Right ventricle myocardium superior (tissue), 1 donor: ENCODE measurements at regions not wholly inside any gene's neighbourhood (a gene's known extent, or its start where the extent isn't known, plus 50 kb on each side); places are given as distances from the start of the nearest gene placed in this dataset.
"Not testable (repeated sequence)": the region's sequence is repeated elsewhere in the genome, so short reads cannot be mapped to it uniquely, and the experiment has no call there.

Experiments
- ATAC-seq: fragments of 200-7000 bp; cut with Tn5 transposase; one replicate; pipeline ENCODE4 v1.9.1; 2020; ENCODE audit warnings: mild to moderate bottlenecking; ENCODE audit not compliant: poor library complexity
- DNase-seq: peaks from one replicate; pipeline ENCODE4 v3.0.0-alpha.2; 2020
- intact Hi-C: fragments of 100-400 bp; cut with DNase I; formaldehyde crosslinking; loops from one replicate; pipeline ENCODE4 v1.11.2; 2022
- donor health status: DM: no; HTN: yes; CAD: no; lungs with severe emphysema.

DNA sequence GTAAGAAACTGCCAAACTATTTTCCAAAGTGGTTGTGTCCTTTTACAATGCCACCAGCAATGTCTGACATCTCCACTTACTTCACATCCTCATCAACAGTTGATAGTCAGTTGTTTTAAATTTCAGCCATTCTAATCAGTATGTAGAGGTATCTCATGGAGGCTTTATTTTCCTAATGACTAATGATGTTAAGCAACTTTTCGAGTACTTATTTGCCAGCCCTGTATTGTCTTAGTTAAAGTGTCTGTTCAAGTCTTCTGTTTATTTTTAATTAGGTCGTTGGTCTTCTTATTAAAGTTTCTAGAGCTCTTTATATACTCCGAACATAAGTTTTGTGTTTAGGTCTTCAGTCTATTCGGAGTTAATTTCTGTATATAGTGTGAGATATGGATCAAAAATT is 54.9 kb upstream of the NBPF12 start:
- ATAC-seq, DNase-seq, intact Hi-C loops: not testable (repeated sequence)

DNA sequence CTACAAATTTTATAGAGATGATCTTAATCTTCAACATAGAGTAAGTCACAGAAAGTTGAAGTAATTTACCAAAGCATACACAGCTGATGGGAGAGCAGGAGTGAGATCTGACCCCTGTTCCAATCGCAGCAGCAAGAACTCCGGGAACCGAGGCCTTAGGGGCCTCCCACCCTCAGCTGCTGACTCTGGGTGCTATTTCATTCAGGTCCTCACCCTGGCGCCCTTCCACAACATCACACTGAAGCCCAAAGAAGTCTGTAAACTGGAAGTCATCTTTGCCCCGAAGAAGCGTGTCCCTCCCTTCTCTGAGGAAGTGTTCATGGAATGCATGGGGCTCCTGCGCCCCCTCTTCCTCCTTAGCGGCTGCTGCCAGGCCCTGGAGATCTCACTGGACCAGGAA is 57.0 kb upstream of the NBPF12 start:
- DNase-seq, ATAC-seq, intact Hi-C loops: not testable (repeated sequence)

DNA sequence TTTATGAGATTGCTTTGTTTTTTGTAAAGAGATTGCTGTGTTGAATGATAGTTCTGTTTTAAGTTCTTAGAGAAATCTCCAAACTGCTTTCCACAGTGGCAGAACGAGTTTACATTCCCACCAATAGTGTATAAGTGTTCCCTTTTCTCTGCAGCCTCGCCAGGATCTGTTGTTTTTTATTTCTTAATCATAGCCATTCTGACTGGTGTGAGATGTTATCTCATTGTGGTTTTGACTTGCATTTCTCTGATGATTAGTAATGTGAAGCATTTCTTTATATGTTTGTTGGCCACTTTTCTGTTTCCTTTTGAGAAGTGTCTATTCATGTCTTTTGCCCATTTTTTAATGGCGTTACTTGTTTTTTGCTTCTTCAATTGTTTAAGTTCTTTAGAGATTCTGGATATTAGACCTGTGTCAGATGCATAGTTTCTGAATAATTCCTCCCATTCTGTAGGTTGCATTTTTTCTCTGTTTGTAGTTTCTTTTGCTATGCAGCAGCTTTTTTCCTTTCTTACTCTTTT is 74.3 kb upstream of the NBPF12 start:
- ATAC-seq, DNase-seq, intact Hi-C loops: not testable (repeated sequence)

DNA sequence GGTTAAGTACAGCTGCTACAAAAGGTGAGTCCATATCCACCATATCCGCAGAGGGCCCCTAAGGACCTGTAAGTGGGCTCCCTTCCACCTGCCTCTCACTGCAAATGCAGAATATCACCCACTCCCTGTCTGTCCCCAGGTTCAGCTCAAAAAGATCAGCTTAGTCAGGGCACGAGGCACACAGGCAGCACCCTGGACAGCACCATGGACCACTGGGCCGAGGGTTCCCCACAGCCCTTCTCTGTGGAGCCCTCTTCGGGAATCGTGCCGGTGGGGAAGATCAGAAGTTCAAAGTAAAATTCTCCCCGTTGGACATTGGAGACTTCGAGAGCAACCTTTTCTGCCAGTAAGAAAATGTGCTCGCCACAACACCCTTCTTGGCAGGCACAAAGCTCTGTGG is 85.0 kb upstream of the NBPF12 start:
- DNase-seq, ATAC-seq, intact Hi-C loops: not testable (repeated sequence)

DNA sequence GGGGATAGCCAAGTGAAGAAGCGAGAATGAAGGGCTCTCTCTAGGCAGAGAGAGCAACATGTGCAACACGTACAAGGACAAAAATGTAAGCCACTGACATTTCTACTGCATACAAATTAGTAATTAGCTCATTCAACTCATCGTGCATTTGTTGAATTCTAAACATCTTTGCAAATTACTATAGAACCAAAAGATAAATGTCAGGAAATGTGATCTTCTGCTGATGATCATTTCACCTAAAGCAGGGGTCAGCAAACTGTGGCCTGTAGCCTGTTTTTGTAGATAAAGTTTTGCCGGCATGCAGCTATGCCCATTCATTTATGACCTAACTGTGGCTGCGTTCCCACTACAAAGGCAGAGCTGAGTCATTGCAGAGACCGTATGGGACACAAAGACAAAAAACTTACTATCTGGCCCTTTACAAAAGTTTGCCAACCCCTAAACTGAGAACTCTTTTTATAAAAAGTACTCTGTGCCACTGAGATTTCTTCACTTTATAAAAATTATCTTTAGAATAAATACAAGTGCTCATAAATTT is 87.7 kb upstream of the NBPF12 start:
- DNase-seq, intact Hi-C loops, ATAC-seq: not testable (repeated sequence)

DNA sequence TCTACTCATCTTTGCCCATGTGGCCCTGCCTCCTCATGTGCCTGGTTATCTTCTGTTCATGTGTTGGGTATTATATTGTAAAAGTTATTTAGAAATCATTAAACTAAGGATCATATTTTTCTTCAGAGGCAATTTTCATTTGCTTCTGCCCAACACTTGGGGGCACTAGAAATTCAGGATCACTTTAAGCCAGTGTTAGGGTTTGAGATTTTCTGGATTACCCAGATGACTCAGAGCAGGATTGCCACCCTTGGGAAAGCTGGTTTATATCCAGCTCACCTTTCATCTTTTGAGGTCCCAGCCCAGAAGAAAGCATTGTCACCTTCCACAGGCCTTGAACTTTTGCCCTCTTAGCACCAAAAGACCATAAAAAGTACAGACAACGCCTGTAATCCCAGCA is 99.4 kb upstream of the NBPF12 start:
- intact Hi-C loops, ATAC-seq, DNase-seq: not testable (repeated sequence)

DNA sequence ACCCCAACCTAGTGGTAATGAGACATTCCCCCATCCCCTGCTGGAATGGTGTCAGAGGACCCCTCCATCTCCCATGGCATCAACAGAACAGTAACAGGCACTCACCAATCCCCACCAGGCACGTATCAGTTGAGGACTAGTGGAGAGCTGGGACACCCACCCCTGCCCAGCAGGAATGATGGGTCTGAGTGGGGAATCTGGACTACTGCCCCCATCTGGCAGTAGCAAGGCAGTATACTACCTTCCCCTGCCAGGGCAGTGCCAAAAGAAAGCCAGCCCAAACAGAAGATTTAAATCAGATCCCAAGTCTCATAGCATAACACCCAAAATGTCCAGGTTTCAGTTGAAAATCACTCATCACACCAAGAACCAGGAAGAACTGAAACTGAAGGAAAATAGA is 111.2 kb upstream of the NBPF12 start:
- intact Hi-C loops, DNase-seq, ATAC-seq: not testable (repeated sequence)

DNA sequence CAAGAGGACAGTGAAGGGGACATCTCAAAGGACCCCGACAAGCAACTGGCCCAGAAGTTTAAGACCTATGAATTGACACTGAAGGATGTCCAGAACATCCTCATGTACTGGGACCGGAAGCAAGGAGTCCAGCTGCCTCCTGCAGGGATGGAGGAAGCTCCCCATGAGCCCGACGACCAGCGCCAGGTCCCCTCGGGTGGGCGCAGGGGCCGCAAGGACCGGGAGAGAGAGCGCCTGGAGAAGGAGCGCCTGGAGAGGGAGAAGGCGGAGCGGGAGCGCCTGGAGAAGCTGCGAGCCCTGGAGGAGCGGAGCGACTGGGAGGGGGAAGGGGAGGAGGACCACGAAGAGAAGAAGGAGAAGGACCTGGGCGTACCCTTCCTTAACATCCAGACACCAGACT is 143.9 kb upstream of the NBPF12 start:
- ATAC-seq, DNase-seq, intact Hi-C loops: not testable (repeated sequence)

DNA sequence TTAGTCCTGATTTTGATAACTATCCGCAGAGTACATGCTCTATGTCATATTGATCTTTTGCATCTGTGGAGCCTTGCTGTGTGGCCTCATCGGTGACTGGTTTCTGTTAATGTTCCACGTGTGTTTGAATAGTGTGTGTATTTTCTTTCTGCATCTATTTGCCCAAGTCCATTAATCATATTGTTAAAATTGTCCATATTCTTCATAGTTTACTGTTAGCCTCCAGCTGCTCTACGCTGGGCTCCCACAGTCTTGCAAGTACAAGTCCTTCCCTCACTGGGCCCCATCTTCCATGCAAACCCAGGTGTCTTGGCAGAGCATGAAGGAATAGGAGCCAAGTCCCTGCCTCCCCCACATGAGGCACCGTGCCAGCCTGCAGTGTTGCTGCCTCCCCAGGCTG is 145.4 kb upstream of the NBPF12 start:
- DNase-seq, intact Hi-C loops, ATAC-seq: not testable (repeated sequence)

DNA sequence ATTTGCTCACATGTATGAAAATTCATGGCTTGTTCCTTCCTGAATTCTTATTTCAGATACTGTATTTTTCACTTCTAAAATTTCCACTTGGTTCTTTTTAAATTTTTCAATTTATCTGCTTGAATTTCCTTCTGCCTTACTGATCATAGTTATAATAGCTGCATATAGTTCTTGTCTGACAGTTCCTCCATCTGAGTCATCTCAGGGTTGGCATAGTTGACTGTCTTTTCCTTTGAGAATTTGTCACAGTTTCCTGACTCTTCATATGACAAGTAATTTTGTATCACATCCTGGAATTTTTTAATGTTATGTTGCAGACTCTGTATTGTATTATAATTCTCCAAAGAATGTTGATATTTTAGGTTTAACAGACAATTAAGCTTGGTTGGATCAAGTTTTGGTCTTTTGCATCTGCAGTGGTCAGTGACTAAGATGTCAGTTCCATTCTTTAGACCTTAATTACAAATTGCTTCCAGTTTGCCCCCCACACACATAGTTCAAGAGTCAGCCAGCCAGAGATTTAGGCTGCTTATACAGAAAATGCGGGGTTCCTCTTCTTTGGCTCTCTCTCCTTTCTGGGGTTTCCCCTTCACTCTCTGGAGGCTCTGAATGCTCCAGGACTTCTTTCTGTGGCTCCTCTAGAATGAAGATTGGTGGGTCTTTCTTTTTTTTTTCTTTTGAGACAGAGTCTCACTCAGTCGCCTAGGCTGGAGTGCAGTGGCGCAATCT is 153.7 kb upstream of the NBPF12 start:
- ATAC-seq, intact Hi-C loops: not testable (repeated sequence)

DNA sequence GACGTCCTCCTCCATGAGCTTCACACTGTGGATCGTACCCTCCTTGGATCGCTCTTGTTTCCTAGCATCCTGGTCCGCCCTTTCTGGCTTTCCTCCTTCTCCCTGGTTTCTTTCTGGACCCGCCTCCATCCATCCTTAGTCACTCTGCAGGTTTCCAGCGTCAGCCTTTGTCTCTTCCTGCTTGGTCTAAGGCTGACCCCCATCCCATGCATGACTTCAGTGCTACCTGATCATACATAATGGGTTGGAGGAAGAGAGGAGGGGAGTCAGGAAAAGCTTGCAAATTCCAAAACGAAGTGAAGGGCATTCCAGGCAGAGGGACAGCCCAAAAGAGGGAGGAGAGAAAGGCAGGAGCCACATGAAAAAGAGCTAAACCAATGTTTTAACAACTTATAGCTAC is 156.9 kb upstream of the NBPF12 start:
- ATAC-seq, DNase-seq, intact Hi-C loops: not testable (repeated sequence)

More for the DNA sequence above, 153.7 kb upstream of the NBPF12 start:
- DNase-seq: not testable (repeated sequence)

DNA sequence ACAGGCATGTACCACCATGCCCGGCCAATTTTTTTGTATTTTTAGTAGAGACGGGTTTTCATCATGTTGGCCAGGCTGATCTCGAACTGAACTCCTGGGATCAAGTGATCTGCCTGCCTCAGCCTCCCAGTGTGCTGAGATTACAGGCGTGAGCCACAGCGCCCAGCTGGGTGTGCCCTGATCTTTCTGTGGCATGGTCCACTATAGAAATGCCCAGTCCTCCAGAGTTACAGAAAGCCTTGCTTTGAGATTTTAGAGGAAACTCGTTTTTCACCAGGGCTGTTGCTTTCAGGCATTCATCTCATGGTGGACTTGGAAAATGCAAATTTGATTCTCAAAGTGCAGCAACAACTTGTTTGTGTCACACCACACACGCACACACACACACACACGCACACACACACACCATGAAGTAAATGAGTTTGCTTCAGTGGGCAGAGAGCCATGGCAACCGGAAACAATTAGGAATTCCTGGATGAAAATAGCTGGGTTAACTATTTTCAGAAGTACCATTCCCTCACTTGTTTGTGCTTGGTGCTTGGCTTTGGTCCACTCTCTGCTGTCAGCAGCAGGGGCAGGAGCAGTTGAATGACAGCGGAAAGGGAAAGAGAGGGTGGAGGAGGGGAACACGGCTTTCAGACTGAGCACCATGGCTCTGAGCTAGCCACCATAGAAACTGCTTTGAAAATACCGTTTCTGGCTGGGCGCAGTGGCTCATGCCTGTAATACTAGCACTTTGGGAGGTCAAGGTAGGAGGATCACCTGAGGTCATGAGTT is 160.1 kb upstream of the NBPF12 start:
- ATAC-seq (peak; percentile 91), DNase-seq (peak; percentile 40)

DNA sequence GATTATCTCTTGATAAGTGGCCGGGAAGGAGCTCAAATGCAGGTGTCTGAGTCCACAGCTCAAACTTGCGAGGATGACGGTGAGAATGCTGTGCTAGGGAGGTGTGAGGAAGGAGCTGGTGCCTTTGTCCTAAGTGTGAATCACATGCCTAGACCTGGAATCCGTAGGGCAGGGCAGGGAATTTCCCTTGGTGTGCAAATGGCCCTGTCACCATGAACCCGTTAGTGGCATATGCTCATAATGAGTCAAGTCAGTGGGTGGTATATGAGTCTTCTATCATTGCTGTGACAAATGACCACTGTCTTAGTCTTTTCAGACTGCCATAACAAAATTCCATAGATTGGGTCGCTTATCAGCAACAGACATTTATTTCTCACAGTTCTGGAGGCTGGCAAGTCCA is 163.1 kb upstream of the NBPF12 start:
- ATAC-seq, intact Hi-C loops, DNase-seq: not testable (repeated sequence)

More for the DNA sequence above, 160.1 kb upstream of the NBPF12 start:
- intact Hi-C loops: not testable (repeated sequence)

DNA sequence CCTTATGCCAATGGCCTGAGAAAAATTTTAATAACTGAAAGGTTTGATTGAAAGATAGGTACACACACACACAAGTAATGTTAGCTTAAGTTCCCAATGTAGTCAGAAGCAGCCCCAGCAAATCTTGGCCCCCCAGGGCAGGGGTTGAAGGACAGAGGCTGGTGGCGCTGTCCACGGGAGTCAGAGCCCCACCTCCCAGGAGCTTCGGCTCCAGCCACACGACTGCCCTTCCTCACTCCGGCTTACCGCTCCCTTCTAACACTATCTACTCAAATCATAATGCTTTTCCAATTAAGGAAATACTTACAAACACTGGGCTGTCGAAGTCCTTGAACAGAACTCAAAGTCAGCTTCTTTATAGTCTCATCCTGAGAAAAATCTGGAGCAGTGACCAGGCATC is 163.9 kb upstream of the NBPF12 start:
- intact Hi-C loops: not testable (repeated sequence)

DNA sequence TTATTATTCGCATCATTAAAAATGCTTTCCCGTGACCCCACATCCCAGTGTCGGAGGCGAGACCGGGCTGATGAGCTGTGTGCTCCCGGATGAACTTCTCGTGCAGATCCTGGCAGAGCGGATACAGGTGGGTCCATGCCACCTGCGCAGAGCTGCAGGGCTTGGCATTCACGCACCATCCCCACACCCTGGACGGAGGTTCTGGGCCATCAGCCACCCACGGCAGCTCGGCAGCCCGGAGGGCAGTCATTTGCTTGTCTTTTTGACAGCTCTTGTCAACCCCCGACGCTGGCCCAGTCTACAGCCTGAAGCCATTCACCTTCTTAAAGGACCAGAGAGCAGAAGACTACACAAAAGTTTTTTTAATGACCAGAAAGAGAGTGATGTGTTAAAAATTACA is 166.7 kb upstream of the NBPF12 start:
- DNase-seq, intact Hi-C loops, ATAC-seq: not testable (repeated sequence)

More for the DNA sequence above, 163.9 kb upstream of the NBPF12 start:
- not testable (repeated sequence) for ATAC-seq, DNase-seq

DNA sequence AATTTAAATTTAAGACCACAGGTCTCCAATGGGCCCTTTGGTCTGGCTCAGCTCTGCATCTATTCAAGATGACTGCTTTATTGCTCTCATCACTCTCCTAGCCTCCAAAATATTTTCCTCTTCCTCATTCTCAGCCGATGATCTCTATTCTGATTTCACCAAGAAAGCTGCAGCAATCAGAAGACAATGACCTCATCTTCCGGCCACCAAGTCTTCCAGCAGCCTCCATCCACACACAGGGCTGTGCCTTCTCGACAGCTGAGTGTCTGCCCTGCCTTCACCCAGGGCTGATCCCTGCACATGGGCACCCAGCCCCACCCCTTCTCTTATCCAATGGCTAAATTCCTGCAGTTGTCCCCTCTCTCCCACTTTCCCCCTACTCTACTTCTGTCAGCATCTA is 167.1 kb upstream of the NBPF12 start:
- ATAC-seq, intact Hi-C loops, DNase-seq: not testable (repeated sequence)

DNA sequence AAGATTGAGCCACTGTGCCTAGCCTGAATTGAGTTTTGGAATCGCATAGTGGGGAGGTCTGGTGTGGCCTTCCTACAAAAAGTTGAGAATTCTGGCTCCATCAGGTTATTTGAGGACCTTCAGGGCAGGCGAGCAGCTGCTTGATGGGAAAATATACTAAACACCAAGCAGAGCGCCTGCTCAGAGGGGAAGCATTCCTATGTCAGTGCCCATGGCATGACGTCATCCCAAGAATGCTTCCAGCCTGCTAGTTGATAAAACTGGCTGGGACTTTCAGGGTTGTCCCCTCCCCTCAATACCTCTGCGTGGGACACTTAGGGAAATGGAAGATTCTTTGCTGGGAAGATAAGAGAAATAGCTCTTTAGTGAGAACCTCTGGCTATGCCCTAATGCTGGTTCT is 174.9 kb upstream of the NBPF12 start:
- DNase-seq, intact Hi-C loops: not testable (repeated sequence)
- peak; percentile 55 for ATAC-seq

DNA sequence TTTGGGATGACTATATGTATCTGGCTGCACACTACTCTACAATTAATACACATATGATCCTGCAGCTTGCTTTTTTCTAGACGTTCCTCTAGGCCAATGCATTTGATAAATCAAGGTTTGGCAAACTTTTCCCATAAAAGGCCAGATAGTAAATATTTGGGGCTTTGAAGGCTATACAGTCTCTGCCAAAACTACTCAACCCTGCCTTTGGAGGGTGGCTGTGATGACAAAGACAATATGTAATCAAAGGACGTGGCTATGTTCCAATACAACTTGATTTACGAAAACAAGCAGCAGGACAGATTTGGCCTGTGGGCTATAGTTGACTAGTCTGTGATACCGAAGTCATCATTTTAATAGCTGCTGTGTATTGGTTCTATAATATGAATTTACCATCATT is 181.3 kb upstream of the NBPF12 start:
- DNase-seq, intact Hi-C loops, ATAC-seq: not testable (repeated sequence)

DNA sequence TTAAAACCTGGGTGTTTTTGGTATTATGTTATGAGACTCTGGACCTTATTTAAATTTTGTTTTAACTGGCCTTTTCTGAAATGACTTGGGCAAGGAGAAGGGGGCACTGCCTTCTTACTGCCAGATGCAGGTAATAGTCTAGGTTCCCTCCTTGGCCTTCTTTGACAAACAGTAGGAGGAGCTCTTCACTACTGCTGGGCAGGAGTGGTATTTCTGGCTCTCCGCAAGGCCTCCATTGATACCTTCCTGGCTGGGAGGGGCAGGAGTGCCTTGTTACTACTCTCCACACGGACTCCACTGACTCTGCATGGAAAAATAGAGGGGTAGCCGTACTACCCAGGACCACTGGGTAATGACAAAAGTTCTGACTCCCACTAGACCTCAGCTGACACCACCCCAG is 189.4 kb upstream of the NBPF12 start:
- DNase-seq, intact Hi-C loops: not testable (repeated sequence)
- ATAC-seq: peak; percentile 73
